Esophagus muscularis mucosa (tissue), 3 donors: ENCODE measurements at regions not wholly inside any gene's neighbourhood (a gene's known extent, or its start where the extent isn't known, plus 50 kb on each side); places are given as distances from the start of the nearest gene placed in this dataset.

Experiments used
- CTCF ChIP-seq, 3 experiments: fragments of 200-600 bp in 2 of 3; fragments of 450-650 bp in 1 of 3; sonication (generic) in 2 of 3; IDR thresholded peaks; one replicate each; pipeline ENCODE4 v1.5.1; 2017 to 2019; ENCODE audit warnings: antibody characterized with exemption in 3 of 3, mild to moderate bottlenecking in 2 of 3, moderate library complexity in 1 of 3
- POLR2A ChIP-seq: fragments of 450-650 bp; IDR thresholded peaks from one replicate; pipeline ENCODE4 v1.6.1; 2017; ENCODE audit warnings: antibody characterized with exemption, moderate library complexity, mild to moderate bottlenecking, low read depth
- POLR2AphosphoS5 ChIP-seq, 2 donors: sonication (generic); formaldehyde crosslinking; IDR thresholded peaks; one replicate each; pipeline ENCODE4 v1.6.1; 2017; ENCODE audit warnings: antibody characterized with exemption in 2 of 2

GRCh38 chr2:41832218-41832617, 215.6 kb upstream of the PKDCC start:
- no peak for TF ChIP-seq POLR2A
- TF ChIP-seq POLR2AphosphoS5 (IDR thresholded peaks at IDR 0.05) = no peak
- TF ChIP-seq CTCF (IDR thresholded peaks at IDR 0.05) = no peak
